ENCODE measurements at regions not wholly inside any gene's neighbourhood (a gene's known extent, or its start where the extent isn't known, plus 50 kb on each side); places are given as distances from the start of the nearest gene placed in this dataset.

DNA sequence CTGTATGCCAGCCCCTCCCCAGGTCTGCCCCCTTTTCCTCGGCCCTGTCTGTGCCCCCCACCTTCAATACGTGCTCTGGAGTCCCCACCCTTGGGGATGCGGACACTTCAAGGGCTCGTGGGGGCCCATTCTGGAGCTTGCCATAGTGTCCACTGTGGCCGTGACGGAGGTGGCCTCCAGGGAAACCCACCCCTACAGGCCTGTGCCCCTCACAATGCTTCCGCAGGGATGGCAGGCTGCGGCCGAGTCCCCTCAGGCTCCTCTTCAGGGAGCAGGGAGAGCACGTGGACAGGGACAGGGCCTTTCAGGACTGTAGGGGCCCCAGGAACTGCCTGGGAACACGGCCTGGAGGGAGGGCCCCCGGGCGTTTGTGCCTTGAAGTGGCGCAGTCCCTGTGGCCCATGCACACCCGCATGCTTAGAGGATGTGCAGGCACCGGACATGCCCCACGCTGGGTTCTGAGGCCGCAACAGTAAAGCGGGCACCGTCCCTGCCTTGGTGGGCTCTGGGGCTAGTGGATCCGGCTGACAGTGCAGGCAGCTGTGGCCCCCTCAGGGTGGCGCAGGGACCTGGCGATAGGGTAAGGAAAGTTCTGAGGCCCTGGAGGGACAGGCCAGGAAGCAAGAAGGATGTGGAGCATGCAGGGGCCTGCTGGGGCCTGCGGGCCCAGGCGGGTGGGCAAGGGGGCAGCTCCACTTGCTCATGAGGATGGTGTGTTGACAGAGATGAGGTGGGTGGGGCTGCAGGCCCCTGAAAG is 209.0 kb upstream of the RTL1 start:
- TF ChIP-seq, protein P1, sequence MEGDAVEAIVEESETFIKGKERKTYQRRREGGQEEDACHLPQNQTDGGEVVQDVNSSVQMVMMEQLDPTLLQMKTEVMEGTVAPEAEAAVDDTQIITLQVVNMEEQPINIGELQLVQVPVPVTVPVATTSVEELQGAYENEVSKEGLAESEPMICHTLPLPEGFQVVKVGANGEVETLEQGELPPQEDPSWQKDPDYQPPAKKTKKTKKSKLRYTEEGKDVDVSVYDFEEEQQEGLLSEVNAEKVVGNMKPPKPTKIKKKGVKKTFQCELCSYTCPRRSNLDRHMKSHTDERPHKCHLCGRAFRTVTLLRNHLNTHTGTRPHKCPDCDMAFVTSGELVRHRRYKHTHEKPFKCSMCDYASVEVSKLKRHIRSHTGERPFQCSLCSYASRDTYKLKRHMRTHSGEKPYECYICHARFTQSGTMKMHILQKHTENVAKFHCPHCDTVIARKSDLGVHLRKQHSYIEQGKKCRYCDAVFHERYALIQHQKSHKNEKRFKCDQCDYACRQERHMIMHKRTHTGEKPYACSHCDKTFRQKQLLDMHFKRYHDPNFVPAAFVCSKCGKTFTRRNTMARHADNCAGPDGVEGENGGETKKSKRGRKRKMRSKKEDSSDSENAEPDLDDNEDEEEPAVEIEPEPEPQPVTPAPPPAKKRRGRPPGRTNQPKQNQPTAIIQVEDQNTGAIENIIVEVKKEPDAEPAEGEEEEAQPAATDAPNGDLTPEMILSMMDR (IDR thresholded peaks at IDR 0.05): no peak
- TF ChIP-seq, protein P2, sequence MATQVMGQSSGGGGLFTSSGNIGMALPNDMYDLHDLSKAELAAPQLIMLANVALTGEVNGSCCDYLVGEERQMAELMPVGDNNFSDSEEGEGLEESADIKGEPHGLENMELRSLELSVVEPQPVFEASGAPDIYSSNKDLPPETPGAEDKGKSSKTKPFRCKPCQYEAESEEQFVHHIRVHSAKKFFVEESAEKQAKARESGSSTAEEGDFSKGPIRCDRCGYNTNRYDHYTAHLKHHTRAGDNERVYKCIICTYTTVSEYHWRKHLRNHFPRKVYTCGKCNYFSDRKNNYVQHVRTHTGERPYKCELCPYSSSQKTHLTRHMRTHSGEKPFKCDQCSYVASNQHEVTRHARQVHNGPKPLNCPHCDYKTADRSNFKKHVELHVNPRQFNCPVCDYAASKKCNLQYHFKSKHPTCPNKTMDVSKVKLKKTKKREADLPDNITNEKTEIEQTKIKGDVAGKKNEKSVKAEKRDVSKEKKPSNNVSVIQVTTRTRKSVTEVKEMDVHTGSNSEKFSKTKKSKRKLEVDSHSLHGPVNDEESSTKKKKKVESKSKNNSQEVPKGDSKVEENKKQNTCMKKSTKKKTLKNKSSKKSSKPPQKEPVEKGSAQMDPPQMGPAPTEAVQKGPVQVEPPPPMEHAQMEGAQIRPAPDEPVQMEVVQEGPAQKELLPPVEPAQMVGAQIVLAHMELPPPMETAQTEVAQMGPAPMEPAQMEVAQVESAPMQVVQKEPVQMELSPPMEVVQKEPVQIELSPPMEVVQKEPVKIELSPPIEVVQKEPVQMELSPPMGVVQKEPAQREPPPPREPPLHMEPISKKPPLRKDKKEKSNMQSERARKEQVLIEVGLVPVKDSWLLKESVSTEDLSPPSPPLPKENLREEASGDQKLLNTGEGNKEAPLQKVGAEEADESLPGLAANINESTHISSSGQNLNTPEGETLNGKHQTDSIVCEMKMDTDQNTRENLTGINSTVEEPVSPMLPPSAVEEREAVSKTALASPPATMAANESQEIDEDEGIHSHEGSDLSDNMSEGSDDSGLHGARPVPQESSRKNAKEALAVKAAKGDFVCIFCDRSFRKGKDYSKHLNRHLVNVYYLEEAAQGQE (IDR thresholded peaks at IDR 0.05; ENCODE audit: insufficient read depth in 1 of 2, low read depth in 2 of 2, low read length in 1 of 2): no peak
- TF ChIP-seq POLR2AphosphoS5 (IDR thresholded peaks at IDR 0.05; ENCODE audit: low read depth, low read length): no peak

All from Panc1 (cell line).